ENCODE measurements at regions not wholly inside any gene's neighbourhood (a gene's known extent, or its start where the extent isn't known, plus 50 kb on each side); places are given as distances from the start of the nearest gene placed in this dataset.

- H3K4me3 ChIP-seq, result no peak overlapping the region
- no peak overlapping the region for H3K9ac ChIP-seq (ENCODE audit: insufficient read depth in 1 of 2, low read length in 2 of 2)
- H3K27ac ChIP-seq (ENCODE audit: low read depth in 1 of 2, low read length in 1 of 2), result no peak overlapping the region
- ATAC-seq (ENCODE audit: insufficient read depth, low FRiP score) (no peak), DNase-seq (no peak)
- no peaks in the 10 kb centered on the region for H3K9me3 ChIP-seq (ENCODE audit: control insufficient read depth in 4 of 4, insufficient read depth in 3 of 4, low read length in 3 of 4)
- H3K4me1 ChIP-seq (ENCODE audit: control insufficient read depth in 5 of 5, insufficient read depth in 5 of 5, low read length in 5 of 5), result no peaks in the 10 kb centered on the region
- TF ChIP-seq CTCF (IDR thresholded peaks at IDR 0.05; ENCODE audit: control extremely low read depth, extremely low read depth), result no peak
- H3K36me3 ChIP-seq (ENCODE audit: control insufficient read depth in 4 of 4, insufficient read depth in 4 of 4, low read length in 4 of 4), result no peaks in the 10 kb centered on the region
- WGBS, 2 donors, result 88 to 94% methylated on average over 4 of the region's 4 CpGs
- H3K27me3 ChIP-seq (ENCODE audit: control insufficient read depth in 3 of 3, insufficient read depth in 3 of 3, low read length in 2 of 3), result no peaks in the 10 kb centered on the region
These were observed 127.2 kb downstream of the UTP18 start for GRCh38 chr17:51387582-51387981.

GRCh38 chr17:51387986-51388385 is 127.6 kb downstream of the UTP18 start:
- no peaks in the 10 kb centered on the region for H3K27me3 ChIP-seq (ENCODE audit: control insufficient read depth in 3 of 3, insufficient read depth in 3 of 3, low read length in 2 of 3)
- ATAC-seq (ENCODE audit: insufficient read depth, low FRiP score) (no peak), DNase-seq (no peak)
- H3K36me3 ChIP-seq (ENCODE audit: control insufficient read depth in 4 of 4, insufficient read depth in 4 of 4, low read length in 4 of 4), result no peaks in the 10 kb centered on the region
- H3K27ac ChIP-seq (ENCODE audit: low read depth in 1 of 2, low read length in 1 of 2), result no peak overlapping the region
- TF ChIP-seq CTCF (IDR thresholded peaks at IDR 0.05; ENCODE audit: control extremely low read depth, extremely low read depth), result no peak
- no peaks in the 10 kb centered on the region for H3K4me1 ChIP-seq (ENCODE audit: control insufficient read depth in 5 of 5, insufficient read depth in 5 of 5, low read length in 5 of 5)
- H3K4me3 ChIP-seq, result no peak overlapping the region
- 76 to 86% methylated on average over 2 of the region's 2 CpGs for WGBS, 2 donors
- H3K9ac ChIP-seq (ENCODE audit: insufficient read depth in 1 of 2, low read length in 2 of 2), result no peak overlapping the region
- no peaks in the 10 kb centered on the region for H3K9me3 ChIP-seq (ENCODE audit: control insufficient read depth in 4 of 4, insufficient read depth in 3 of 4, low read length in 3 of 4)

- Histone ChIP-seq H3K27ac (ENCODE audit: low read depth in 1 of 2, low read length in 1 of 2) (no peak overlapping the region), H3K36me3 (ENCODE audit: control insufficient read depth in 4 of 4, insufficient read depth in 4 of 4, low read length in 4 of 4) (no peaks in the 10 kb centered on the region), H3K9ac (ENCODE audit: insufficient read depth in 1 of 2, low read length in 2 of 2) (no peak overlapping the region), H3K27me3 (ENCODE audit: control insufficient read depth in 3 of 3, insufficient read depth in 3 of 3, low read length in 2 of 3) (no peaks in the 10 kb centered on the region), H3K4me3 (no peak overlapping the region), H3K4me1 (ENCODE audit: control insufficient read depth in 5 of 5, insufficient read depth in 5 of 5, low read length in 5 of 5) (no peaks in the 10 kb centered on the region), H3K9me3 (ENCODE audit: control insufficient read depth in 4 of 4, insufficient read depth in 3 of 4, low read length in 3 of 4) (no peaks in the 10 kb centered on the region)
- no peak for DNase-seq
- WGBS, 2 donors, result 69 to 80% methylated on average over 1 of the region's 1 CpG
- no peak for ATAC-seq (ENCODE audit: insufficient read depth, low FRiP score)
- TF ChIP-seq CTCF (IDR thresholded peaks at IDR 0.05; ENCODE audit: control extremely low read depth, extremely low read depth), result no peak
These were observed 129.5 kb downstream of the UTP18 start for GRCh38 chr17:51389875-51390274.

GRCh38 chr17:51391982-51392654 is 131.8 kb downstream of the UTP18 start:
- ATAC-seq (ENCODE audit: insufficient read depth, low FRiP score), result no peak
- Histone ChIP-seq H3K4me1 (ENCODE audit: control insufficient read depth in 5 of 5, insufficient read depth in 5 of 5, low read length in 5 of 5) (no peaks in the 10 kb centered on the region), H3K27me3 (ENCODE audit: control insufficient read depth in 3 of 3, insufficient read depth in 3 of 3, low read length in 2 of 3) (no peaks in the 10 kb centered on the region), H3K36me3 (ENCODE audit: control insufficient read depth in 4 of 4, insufficient read depth in 4 of 4, low read length in 4 of 4) (no peaks in the 10 kb centered on the region), H3K27ac (ENCODE audit: low read depth in 1 of 2, low read length in 1 of 2) (no peak overlapping the region), H3K4me3 (no peak overlapping the region), H3K9me3 (ENCODE audit: control insufficient read depth in 4 of 4, insufficient read depth in 3 of 4, low read length in 3 of 4) (no peaks in the 10 kb centered on the region), H3K9ac (ENCODE audit: insufficient read depth in 1 of 2, low read length in 2 of 2) (no peak overlapping the region)
- DNase-seq, result no peak
- no peak for TF ChIP-seq CTCF (IDR thresholded peaks at IDR 0.05; ENCODE audit: control extremely low read depth, extremely low read depth)
- 64 to 75% methylated on average over 8 of the region's 8 CpGs for WGBS, 2 donors

Data from lung (tissue), 11 donors.